ENCODE measurements at regions not wholly inside any gene's neighbourhood (a gene's known extent, or its start where the extent isn't known, plus 50 kb on each side); places are given as distances from the start of the nearest gene placed in this dataset.
"Not testable (repeated sequence)": the region's sequence is repeated elsewhere in the genome, so short reads cannot be mapped to it uniquely, and the experiment has no call there.

GRCh38 chr10:61078542-61079275, 134.7 kb upstream of the RHOBTB1 start:
- DNase-seq: no peak

GRCh38 chr10:61076572-61077114, 132.7 kb upstream of the RHOBTB1 start:
- no peak for DNase-seq

- DNase-seq: no peak
Observed at GRCh38 chr10:61073391-61073790, 129.4 kb upstream of the RHOBTB1 start.

GRCh38 chr10:61071580-61071979, 127.6 kb upstream of the RHOBTB1 start:
- no peak for DNase-seq

- DNase-seq: no peak
Observed at GRCh38 chr10:61068471-61068870, 124.5 kb upstream of the RHOBTB1 start.

GRCh38 chr10:61067671-61068336, 123.8 kb upstream of the RHOBTB1 start:
- DNase-seq: no peak

GRCh38 chr10:61066661-61067344, 122.8 kb upstream of the RHOBTB1 start:
- no peak for DNase-seq

GRCh38 chr10:61065051-61065450, 121.1 kb upstream of the RHOBTB1 start:
- no peak for DNase-seq

- DNase-seq: no peak
Observed at GRCh38 chr10:61064356-61064755, 120.4 kb upstream of the RHOBTB1 start.

- DNase-seq: no peak
Observed at GRCh38 chr10:61063901-61064300, 119.9 kb upstream of the RHOBTB1 start.

- DNase-seq: no peak
Observed at GRCh38 chr10:61063034-61063433, 119.0 kb upstream of the RHOBTB1 start.

GRCh38 chr10:61061923-61062504, 118.0 kb upstream of the RHOBTB1 start:
- no peak for DNase-seq

- DNase-seq: no peak
Observed at GRCh38 chr10:61059636-61060035, 115.7 kb upstream of the RHOBTB1 start.

GRCh38 chr10:61052469-61053205, 108.7 kb upstream of the RHOBTB1 start:
- DNase-seq: no peak

GRCh38 chr10:61051344-61051743, 107.4 kb upstream of the RHOBTB1 start:
- no peak for DNase-seq

- no peak for DNase-seq
Observed at GRCh38 chr10:61050120-61050745, 106.2 kb upstream of the RHOBTB1 start.

GRCh38 chr10:61049386-61049785, 105.4 kb upstream of the RHOBTB1 start:
- no peak for DNase-seq

GRCh38 chr10:61047788-61048560, 104.0 kb upstream of the RHOBTB1 start:
- DNase-seq: no peak

- DNase-seq: no peak
Observed at GRCh38 chr10:61047081-61047480, 103.1 kb upstream of the RHOBTB1 start.

GRCh38 chr10:61045480-61045879, 101.5 kb upstream of the RHOBTB1 start:
- DNase-seq: not testable (repeated sequence)

GRCh38 chr10:61042533-61042932, 98.5 kb upstream of the RHOBTB1 start:
- no peak for DNase-seq

Data from amniotic stem cell (primary cell).